Glutamatergic neuron (in vitro differentiated cells): ENCODE measurements at regions not wholly inside any gene's neighbourhood (a gene's known extent, or its start where the extent isn't known, plus 50 kb on each side); places are given as distances from the start of the nearest gene placed in this dataset.

Experiments used
- DNase-seq: peaks from one replicate; pipeline ENCODE4 v3.0.0; 2022
- H3K27ac Mint-ChIP-seq: one replicate; pipeline ENCODE4 v1.8.0; 2020; ENCODE audit warnings: mild to moderate bottlenecking, mixed read lengths, inconsistent platforms; ENCODE audit not compliant: unreplicated experiment
- H3K27me3 Mint-ChIP-seq: one replicate; pipeline ENCODE4 v1.8.0; 2020; ENCODE audit warnings: mild to moderate bottlenecking, moderate library complexity, mixed read lengths, inconsistent platforms; ENCODE audit not compliant: unreplicated experiment
- H3K36me3 Mint-ChIP-seq: one replicate; pipeline ENCODE4 v1.8.0; 2020; ENCODE audit warnings: mild to moderate bottlenecking, mixed read lengths, inconsistent platforms; ENCODE audit not compliant: unreplicated experiment
- H3K4me1 Mint-ChIP-seq: one replicate; pipeline ENCODE4 v1.8.0; 2020; ENCODE audit warnings: mild to moderate bottlenecking, low read depth, mixed read lengths, inconsistent platforms; ENCODE audit not compliant: unreplicated experiment
- H3K4me3 Mint-ChIP-seq: one replicate; pipeline ENCODE4 v1.8.0; 2020; ENCODE audit warnings: mild to moderate bottlenecking, mixed read lengths, inconsistent platforms; ENCODE audit not compliant: unreplicated experiment
- H3K9me3 Mint-ChIP-seq: one replicate; pipeline ENCODE4 v1.8.0; 2020; ENCODE audit warnings: mild to moderate bottlenecking, moderate library complexity, mixed read lengths, inconsistent platforms; ENCODE audit not compliant: unreplicated experiment
- TF ChIP-seq, protein P1 (sequence below): fragments of 200-600 bp; sonication (generic); IDR thresholded peaks from one replicate; pipeline ENCODE4 v1.5.0; 2021; ENCODE audit not compliant: partially characterized antibody, unreplicated experiment

DNA sequence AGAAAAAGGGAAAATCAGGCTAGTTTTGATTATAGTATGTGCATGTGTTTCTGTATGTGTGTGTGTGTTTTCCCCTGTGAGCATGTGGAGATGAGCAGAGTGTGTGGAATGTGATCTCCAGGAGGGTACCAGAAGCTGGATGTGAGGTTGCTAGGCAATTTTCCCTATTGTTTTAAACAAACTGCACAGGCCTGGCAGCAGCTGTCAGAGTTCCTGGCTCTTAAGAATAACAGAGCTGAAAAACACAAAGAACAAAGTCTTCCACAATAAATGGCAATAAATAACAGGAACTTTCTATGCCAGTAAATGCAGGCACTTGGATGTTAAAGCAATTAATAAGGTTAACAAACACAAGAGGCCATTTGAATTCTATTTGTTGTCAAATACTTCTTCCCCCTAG lies 344.6 kb upstream of the CTSO start:
- peaks cover 3% of the 10 kb centered on the region for H3K9me3 Mint-ChIP-seq
- TF ChIP-seq, protein P1, sequence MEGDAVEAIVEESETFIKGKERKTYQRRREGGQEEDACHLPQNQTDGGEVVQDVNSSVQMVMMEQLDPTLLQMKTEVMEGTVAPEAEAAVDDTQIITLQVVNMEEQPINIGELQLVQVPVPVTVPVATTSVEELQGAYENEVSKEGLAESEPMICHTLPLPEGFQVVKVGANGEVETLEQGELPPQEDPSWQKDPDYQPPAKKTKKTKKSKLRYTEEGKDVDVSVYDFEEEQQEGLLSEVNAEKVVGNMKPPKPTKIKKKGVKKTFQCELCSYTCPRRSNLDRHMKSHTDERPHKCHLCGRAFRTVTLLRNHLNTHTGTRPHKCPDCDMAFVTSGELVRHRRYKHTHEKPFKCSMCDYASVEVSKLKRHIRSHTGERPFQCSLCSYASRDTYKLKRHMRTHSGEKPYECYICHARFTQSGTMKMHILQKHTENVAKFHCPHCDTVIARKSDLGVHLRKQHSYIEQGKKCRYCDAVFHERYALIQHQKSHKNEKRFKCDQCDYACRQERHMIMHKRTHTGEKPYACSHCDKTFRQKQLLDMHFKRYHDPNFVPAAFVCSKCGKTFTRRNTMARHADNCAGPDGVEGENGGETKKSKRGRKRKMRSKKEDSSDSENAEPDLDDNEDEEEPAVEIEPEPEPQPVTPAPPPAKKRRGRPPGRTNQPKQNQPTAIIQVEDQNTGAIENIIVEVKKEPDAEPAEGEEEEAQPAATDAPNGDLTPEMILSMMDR: no peak
- no peaks in the 10 kb centered on the region for H3K36me3 Mint-ChIP-seq
- H3K27ac Mint-ChIP-seq: peak overlapping the region; percentile 89
- peaks cover 19% of the 10 kb centered on the region for H3K4me1 Mint-ChIP-seq
- H3K4me3 Mint-ChIP-seq: no peak overlapping the region
- DNase-seq: peak; percentile 50
- H3K27me3 Mint-ChIP-seq: no peaks in the 10 kb centered on the region

DNA sequence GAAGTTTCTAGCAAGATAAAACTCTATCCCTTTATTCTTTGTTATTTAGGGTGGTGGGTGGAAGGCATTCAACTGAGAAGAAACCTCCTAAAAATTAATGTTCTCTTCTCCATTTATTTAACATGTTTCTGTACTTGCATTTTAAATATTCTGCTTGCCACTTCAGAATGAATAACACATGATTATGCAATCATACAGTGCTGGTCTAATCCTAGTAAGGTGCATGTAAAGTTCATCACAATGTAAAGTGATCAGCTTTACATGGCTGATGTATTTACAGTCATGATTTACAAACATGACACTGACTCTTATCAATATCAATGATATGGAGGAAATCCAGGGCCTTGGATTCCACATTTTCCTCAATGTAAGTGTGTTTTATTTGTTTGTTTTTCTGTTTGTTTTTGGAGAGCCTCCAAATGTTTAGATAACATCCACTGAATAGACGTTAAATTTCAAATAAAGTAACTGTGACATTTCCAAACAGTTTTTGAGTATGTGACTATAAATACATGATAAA lies 342.1 kb upstream of the CTSO start:
- Mint-ChIP-seq H3K4me1 (peaks cover 20% of the 10 kb centered on the region), H3K36me3 (no peaks in the 10 kb centered on the region), H3K27me3 (no peaks in the 10 kb centered on the region), H3K4me3 (no peak overlapping the region), H3K27ac (no peak overlapping the region), H3K9me3 (peaks cover 3% of the 10 kb centered on the region)
- no peak for DNase-seq
- TF ChIP-seq, protein P1: no peak

- Mint-ChIP-seq H3K4me1 (peaks cover 20% of the 10 kb centered on the region), H3K4me3 (no peak overlapping the region)
- DNase-seq: no peak
Observed at GRCh38 chr4:156294577-156294976, 340.9 kb upstream of the CTSO start.

DNA sequence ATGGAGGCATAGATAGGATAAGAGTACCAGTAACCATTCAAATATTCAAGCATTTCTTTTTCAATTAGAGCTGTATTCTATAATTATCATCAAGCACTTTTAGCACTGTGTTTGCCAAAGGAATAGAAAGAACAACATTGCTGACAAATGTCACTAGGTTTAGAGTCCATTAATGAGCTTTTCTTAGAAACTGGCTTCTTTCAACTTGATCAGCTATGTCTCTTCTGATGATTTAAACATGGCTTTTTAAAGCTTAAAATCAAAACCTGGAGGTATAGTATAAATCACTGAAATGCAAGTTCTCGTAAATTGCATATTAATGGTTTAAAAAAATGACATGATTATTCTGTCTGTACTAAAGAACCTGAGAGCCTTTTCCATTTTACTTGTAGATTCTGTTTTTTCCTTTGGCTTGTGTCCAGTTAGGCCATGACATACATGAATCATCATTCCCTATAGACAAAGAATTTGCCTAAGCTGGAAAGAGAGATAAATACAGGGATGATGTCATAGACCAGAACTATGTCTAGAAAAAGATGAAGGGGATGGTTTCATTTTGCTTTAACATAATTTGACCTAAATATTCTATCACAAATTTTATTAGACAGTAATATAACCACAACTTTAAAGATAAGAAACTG lies 340.1 kb upstream of the CTSO start:
- Mint-ChIP-seq H3K4me1 (peaks cover 16% of the 10 kb centered on the region), H3K4me3 (no peak overlapping the region), H3K9me3 (peaks cover 3% of the 10 kb centered on the region), H3K36me3 (no peaks in the 10 kb centered on the region), H3K27me3 (no peaks in the 10 kb centered on the region), H3K27ac (no peak overlapping the region)
- TF ChIP-seq, protein P1: no peak
- DNase-seq: no peak

More at GRCh38 chr4:156294577-156294976, 340.9 kb upstream of the CTSO start:
- no peaks in the 10 kb centered on the region for H3K36me3 Mint-ChIP-seq
- H3K27me3 Mint-ChIP-seq: no peaks in the 10 kb centered on the region
- TF ChIP-seq, protein P1: no peak
- peaks cover 3% of the 10 kb centered on the region for H3K9me3 Mint-ChIP-seq
- no peak overlapping the region for H3K27ac Mint-ChIP-seq

GRCh38 chr4:156291317-156291716 lies 337.7 kb upstream of the CTSO start:
- no peak overlapping the region for H3K4me3 Mint-ChIP-seq
- no peaks in the 10 kb centered on the region for H3K27me3 Mint-ChIP-seq
- no peaks in the 10 kb centered on the region for H3K9me3 Mint-ChIP-seq
- H3K36me3 Mint-ChIP-seq: no peaks in the 10 kb centered on the region
- TF ChIP-seq, protein P1: no peak
- H3K27ac Mint-ChIP-seq: no peak overlapping the region
- peaks cover 6% of the 10 kb centered on the region for H3K4me1 Mint-ChIP-seq
- DNase-seq: no peak
